Vagina (tissue), 2 donors: ENCODE measurements at regions not wholly inside any gene's neighbourhood (a gene's known extent, or its start where the extent isn't known, plus 50 kb on each side); places are given as distances from the start of the nearest gene placed in this dataset.

Experiments
- CTCF ChIP-seq, 3 experiments: fragments of 450-650 bp in 2 of 3; fragments of 200-600 bp in 1 of 3; sonication (generic) in 1 of 3; IDR thresholded peaks; one replicate each; pipeline ENCODE4 v1.5.1; 2017 to 2019; ENCODE audit warnings: antibody characterized with exemption in 3 of 3, mild to moderate bottlenecking in 2 of 3, moderate library complexity in 2 of 3
- POLR2AphosphoS5 ChIP-seq, 2 donors: sonication (generic); formaldehyde crosslinking; IDR thresholded peaks; one replicate each; pipeline ENCODE4 v1.9.0; 2017; ENCODE audit warnings: antibody characterized with exemption in 2 of 2, mild to moderate bottlenecking in 2 of 2, low read depth in 1 of 2; ENCODE audit not compliant: insufficient read depth in 1 of 2

GRCh38 chr13:107554460-107554859 is 660.9 kb downstream of the LIG4 start:
- TF ChIP-seq CTCF (IDR thresholded peaks at IDR 0.05) (no peak), POLR2AphosphoS5 (IDR thresholded peaks at IDR 0.05; ENCODE audit: insufficient read depth in 1 of 2, low read depth in 1 of 2) (no peak)
